DND-41 (cell line): ENCODE measurements at regions not wholly inside any gene's neighbourhood (a gene's known extent, or its start where the extent isn't known, plus 50 kb on each side); places are given as distances from the start of the nearest gene placed in this dataset.

ENCODE experiments used
- CTCF ChIP-seq: IDR thresholded peaks from 2 replicates; pipeline ENCODE4 v1.5.1; 2012; ENCODE audit warnings: borderline replicate concordance, low read length, moderate library complexity, mild to moderate bottlenecking; ENCODE audit not compliant: poor library complexity, severe bottlenecking; ENCODE audit errors: extremely low read depth
- EZH2 ChIP-seq: IDR thresholded peaks from 3 replicates; pipeline ENCODE4 v1.6.1; 2012; ENCODE audit warnings: borderline replicate concordance, low read depth, mild to moderate bottlenecking, moderate library complexity, low read length, inconsistent platforms; ENCODE audit not compliant: severe bottlenecking

GRCh38 chr5:89534331-89534730 is 651.3 kb upstream of the MEF2C start:
- TF ChIP-seq CTCF (no peak), EZH2 (no peak)
